RPMI8226 (cell line): ENCODE measurements at regions not wholly inside any gene's neighbourhood (a gene's known extent, or its start where the extent isn't known, plus 50 kb on each side); places are given as distances from the start of the nearest gene placed in this dataset.

ENCODE experiments used
- DNase-seq: peaks from one replicate; pipeline ENCODE4 v3.0.0-alpha.2; 2015

GRCh38 chr4:147368948-147369347, 111.9 kb upstream of the EDNRA start:
- DNase-seq = no peak

GRCh38 chr4:147370473-147370872, 110.4 kb upstream of the EDNRA start:
- no peak for DNase-seq

- no peak for DNase-seq
Observed at GRCh38 chr4:147370881-147371280, 110.0 kb upstream of the EDNRA start.

GRCh38 chr4:147371661-147372060, 109.2 kb upstream of the EDNRA start:
- DNase-seq = no peak

- DNase-seq = no peak
Observed at GRCh38 chr4:147378780-147379179, 102.1 kb upstream of the EDNRA start.

GRCh38 chr4:147381749-147382148, 99.1 kb upstream of the EDNRA start:
- no peak for DNase-seq

- no peak for DNase-seq
Observed at GRCh38 chr4:147388018-147388417, 92.9 kb upstream of the EDNRA start.

- no peak for DNase-seq
Observed at GRCh38 chr4:147396105-147396504, 84.8 kb upstream of the EDNRA start.

- DNase-seq = no peak
Observed at GRCh38 chr4:147398556-147398955, 82.3 kb upstream of the EDNRA start.

GRCh38 chr4:147400721-147401120, 80.2 kb upstream of the EDNRA start:
- DNase-seq = no peak

GRCh38 chr4:147401221-147401620, 79.7 kb upstream of the EDNRA start:
- no peak for DNase-seq

GRCh38 chr4:147407261-147408045, 73.4 kb upstream of the EDNRA start:
- no peak for DNase-seq

- DNase-seq = no peak
Observed at GRCh38 chr4:147408189-147408588, 72.7 kb upstream of the EDNRA start.

- DNase-seq = no peak
Observed at GRCh38 chr4:147409350-147409749, 71.5 kb upstream of the EDNRA start.

- no peak for DNase-seq
Observed at GRCh38 chr4:147418226-147418625, 62.7 kb upstream of the EDNRA start.

- no peak for DNase-seq
Observed at GRCh38 chr4:147421456-147421855, 59.4 kb upstream of the EDNRA start.

GRCh38 chr4:147423229-147423628, 57.7 kb upstream of the EDNRA start:
- DNase-seq = no peak

GRCh38 chr4:147425019-147425418, 55.9 kb upstream of the EDNRA start:
- no peak for DNase-seq

GRCh38 chr4:147428583-147428982, 52.3 kb upstream of the EDNRA start:
- no peak for DNase-seq

GRCh38 chr4:147430111-147430510, 50.8 kb upstream of the EDNRA start:
- DNase-seq = no peak
